ENCODE measurements at regions not wholly inside any gene's neighbourhood (a gene's known extent, or its start where the extent isn't known, plus 50 kb on each side); places are given as distances from the start of the nearest gene placed in this dataset.

- no peak overlapping the region for H3K27ac ChIP-seq
- no peaks in the 10 kb centered on the region for H3K27me3 ChIP-seq
- no peak for ATAC-seq
- H3K4me3 ChIP-seq: no peak overlapping the region
- DNase-seq: no peak
- no peaks in the 10 kb centered on the region for H3K4me1 ChIP-seq
- no peaks in the 10 kb centered on the region for H3K9me3 ChIP-seq
- TF ChIP-seq, protein P1, sequence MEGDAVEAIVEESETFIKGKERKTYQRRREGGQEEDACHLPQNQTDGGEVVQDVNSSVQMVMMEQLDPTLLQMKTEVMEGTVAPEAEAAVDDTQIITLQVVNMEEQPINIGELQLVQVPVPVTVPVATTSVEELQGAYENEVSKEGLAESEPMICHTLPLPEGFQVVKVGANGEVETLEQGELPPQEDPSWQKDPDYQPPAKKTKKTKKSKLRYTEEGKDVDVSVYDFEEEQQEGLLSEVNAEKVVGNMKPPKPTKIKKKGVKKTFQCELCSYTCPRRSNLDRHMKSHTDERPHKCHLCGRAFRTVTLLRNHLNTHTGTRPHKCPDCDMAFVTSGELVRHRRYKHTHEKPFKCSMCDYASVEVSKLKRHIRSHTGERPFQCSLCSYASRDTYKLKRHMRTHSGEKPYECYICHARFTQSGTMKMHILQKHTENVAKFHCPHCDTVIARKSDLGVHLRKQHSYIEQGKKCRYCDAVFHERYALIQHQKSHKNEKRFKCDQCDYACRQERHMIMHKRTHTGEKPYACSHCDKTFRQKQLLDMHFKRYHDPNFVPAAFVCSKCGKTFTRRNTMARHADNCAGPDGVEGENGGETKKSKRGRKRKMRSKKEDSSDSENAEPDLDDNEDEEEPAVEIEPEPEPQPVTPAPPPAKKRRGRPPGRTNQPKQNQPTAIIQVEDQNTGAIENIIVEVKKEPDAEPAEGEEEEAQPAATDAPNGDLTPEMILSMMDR (IDR thresholded peaks at IDR 0.05): no peak
- intact Hi-C loops (cut with DNase I): no loop called here
- H3K36me3 ChIP-seq: no peaks in the 10 kb centered on the region
Measured at GRCh38 chr9:78620764-78621163, 323.8 kb downstream of the PSAT1 start.

GRCh38 chr9:78622126-78622525 lies 325.2 kb downstream of the PSAT1 start:
- no peak overlapping the region for H3K27ac ChIP-seq
- H3K27me3 ChIP-seq: no peaks in the 10 kb centered on the region
- no peaks in the 10 kb centered on the region for H3K36me3 ChIP-seq
- no peaks in the 10 kb centered on the region for H3K9me3 ChIP-seq
- ATAC-seq (no peak), DNase-seq (no peak)
- H3K4me3 ChIP-seq: no peak overlapping the region
- TF ChIP-seq, protein P1 (IDR thresholded peaks at IDR 0.05): no peak
- H3K4me1 ChIP-seq: no peaks in the 10 kb centered on the region
- intact Hi-C loops (cut with DNase I): no loop called here

- TF ChIP-seq, protein P1 (IDR thresholded peaks at IDR 0.05): no peak
- DNase-seq: no peak
- ATAC-seq: no peak
- no peak overlapping the region for H3K4me3 ChIP-seq
- no peaks in the 10 kb centered on the region for H3K36me3 ChIP-seq
- H3K27ac ChIP-seq: no peak overlapping the region
- intact Hi-C loops (cut with DNase I): no loop called here
- H3K27me3 ChIP-seq: no peaks in the 10 kb centered on the region
- H3K4me1 ChIP-seq: no peaks in the 10 kb centered on the region
- H3K9me3 ChIP-seq: no peaks in the 10 kb centered on the region
Measured at GRCh38 chr9:78626971-78627370, 330.0 kb downstream of the PSAT1 start.

DNA sequence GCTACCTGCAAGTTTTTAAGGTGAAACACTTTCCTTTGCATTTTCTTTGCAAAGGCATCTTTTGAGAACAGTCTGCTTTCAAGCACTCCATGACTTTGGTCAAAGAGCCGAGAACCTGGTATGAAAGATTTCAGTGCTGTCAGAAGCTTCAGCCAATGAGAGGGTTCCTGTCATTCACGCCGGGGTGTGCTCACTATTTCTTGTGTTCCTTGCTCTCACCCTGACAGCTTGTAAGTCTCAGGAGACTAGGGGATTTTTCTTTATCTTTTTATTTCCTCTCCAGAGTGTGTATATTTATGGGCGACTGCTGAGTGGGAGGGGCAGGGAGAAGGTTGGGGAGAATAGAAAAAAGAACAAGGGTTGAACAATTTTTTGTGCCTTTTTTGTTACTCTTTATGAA lies 334.0 kb downstream of the PSAT1 start:
- intact Hi-C loops (cut with DNase I): no loop called here
- no peaks in the 10 kb centered on the region for H3K36me3 ChIP-seq
- no peaks in the 10 kb centered on the region for H3K27me3 ChIP-seq
- TF ChIP-seq, protein P1 (IDR thresholded peaks at IDR 0.05): no peak
- no peak for ATAC-seq
- H3K27ac ChIP-seq: no peak overlapping the region
- no peak overlapping the region for H3K4me3 ChIP-seq
- no peaks in the 10 kb centered on the region for H3K4me1 ChIP-seq
- no peaks in the 10 kb centered on the region for H3K9me3 ChIP-seq
- no peak for DNase-seq

DNA sequence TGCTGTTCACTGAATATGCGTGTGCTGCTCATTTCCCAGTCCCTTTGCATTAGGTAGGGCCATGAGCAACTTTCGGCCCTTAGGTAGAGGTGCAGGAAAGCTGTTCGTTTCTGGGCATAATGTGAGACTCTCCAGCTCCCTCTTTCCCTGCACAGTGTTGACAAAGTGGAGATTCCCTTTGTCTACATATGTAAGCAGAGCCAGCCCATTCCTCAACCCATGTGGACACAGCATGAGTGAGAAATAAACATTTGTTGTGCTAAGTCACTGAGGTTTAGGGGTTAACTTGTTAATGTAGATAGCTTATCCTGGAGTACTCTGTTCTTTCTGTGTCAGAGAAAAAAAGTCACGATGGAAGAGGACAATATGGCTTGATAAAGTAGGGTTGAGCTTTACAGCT lies 343.8 kb downstream of the PSAT1 start:
- Histone ChIP-seq H3K27ac (no peak overlapping the region), H3K4me3 (no peak overlapping the region), H3K27me3 (no peaks in the 10 kb centered on the region), H3K4me1 (no peaks in the 10 kb centered on the region), H3K9me3 (peaks cover 0 to 4% of the 10 kb centered on the region in 2 donors), H3K36me3 (no peaks in the 10 kb centered on the region)
- DNase-seq: no peak
- TF ChIP-seq, protein P1 (IDR thresholded peaks at IDR 0.05): no peak
- no peak for ATAC-seq
- intact Hi-C loops (cut with DNase I): no loop called here

Measured in left lung (tissue), 4 donors.